GM21515 (cell line): ENCODE measurements at regions not wholly inside any gene's neighbourhood (a gene's known extent, or its start where the extent isn't known, plus 50 kb on each side); places are given as distances from the start of the nearest gene placed in this dataset.
"Not testable (repeated sequence)": the region's sequence is repeated elsewhere in the genome, so short reads cannot be mapped to it uniquely, and the experiment has no call there.

ENCODE experiments used
- ATAC-seq: cut with Tn5 transposase; IDR thresholded peaks from one replicate; pipeline ENCODE4 v1.9.1; 2021; ENCODE audit not compliant: unreplicated experiment

GRCh38 chrX:121169099-121170035, 122.0 kb downstream of the GLUD2 start:
- no peak for ATAC-seq

GRCh38 chrX:121172703-121173102, 125.3 kb downstream of the GLUD2 start:
- no peak for ATAC-seq

GRCh38 chrX:121179972-121180371, 132.6 kb downstream of the GLUD2 start:
- ATAC-seq, result no peak

GRCh38 chrX:121191779-121192178, 144.4 kb downstream of the GLUD2 start:
- no peak for ATAC-seq

- ATAC-seq, result no peak
These were observed 148.3 kb downstream of the GLUD2 start for GRCh38 chrX:121195719-121196118.

- ATAC-seq, result not testable (repeated sequence)
These were observed 149.5 kb downstream of the GLUD2 start for GRCh38 chrX:121196872-121197444.

- ATAC-seq, result no peak
These were observed 161.2 kb downstream of the GLUD2 start for GRCh38 chrX:121208563-121208962.

- ATAC-seq, result no peak
These were observed 169.4 kb downstream of the GLUD2 start for GRCh38 chrX:121216641-121217374.

GRCh38 chrX:121221322-121221977, 174.0 kb downstream of the GLUD2 start:
- ATAC-seq, result no peak

- ATAC-seq, result no peak
These were observed 180.5 kb downstream of the GLUD2 start for GRCh38 chrX:121227888-121228287.

GRCh38 chrX:121231566-121232358, 184.4 kb downstream of the GLUD2 start:
- no peak for ATAC-seq

- ATAC-seq, result no peak
These were observed 188.6 kb downstream of the GLUD2 start for GRCh38 chrX:121236040-121236439.

- ATAC-seq, result no peak
These were observed 190.7 kb downstream of the GLUD2 start for GRCh38 chrX:121238093-121238492.

GRCh38 chrX:121244511-121244910, 197.1 kb downstream of the GLUD2 start:
- ATAC-seq, result no peak

- no peak for ATAC-seq
These were observed 198.4 kb downstream of the GLUD2 start for GRCh38 chrX:121245763-121246162.

GRCh38 chrX:121254336-121254735, 206.9 kb downstream of the GLUD2 start:
- ATAC-seq, result no peak

- ATAC-seq, result no peak
These were observed 209.2 kb downstream of the GLUD2 start for GRCh38 chrX:121256647-121257046.

GRCh38 chrX:121258545-121258944, 211.1 kb downstream of the GLUD2 start:
- ATAC-seq, result no peak

GRCh38 chrX:121259170-121259569, 211.8 kb downstream of the GLUD2 start:
- ATAC-seq, result no peak

GRCh38 chrX:121260596-121261240, 213.3 kb downstream of the GLUD2 start:
- ATAC-seq, result no peak
